ENCODE measurements at regions not wholly inside any gene's neighbourhood (a gene's known extent, or its start where the extent isn't known, plus 50 kb on each side); places are given as distances from the start of the nearest gene placed in this dataset.

GRCh38 chr15:31551323-31551722 is 224.7 kb downstream of the KLF13 start:
- H4K8ac ChIP-seq (ENCODE audit: low read depth, low read length), result no peak overlapping the region
- no peaks in the 10 kb centered on the region for H3K4me1 ChIP-seq (ENCODE audit: control insufficient read depth in 2 of 2, insufficient read depth in 1 of 2, low read depth in 1 of 2, low read length in 2 of 2)
- H3K79me1 ChIP-seq (ENCODE audit: low read depth, low read length), result no peaks in the 10 kb centered on the region
- no CpG with 5 or more reads among the region's 5 CpGs for WGBS, 2 donors (ENCODE audit: extremely low coverage in 2 of 2, insufficient read length in 2 of 2, insufficient replicate concordance in 1 of 2)
- H3K4ac ChIP-seq (ENCODE audit: low read length), result no peak overlapping the region
- H3K27me3 ChIP-seq (ENCODE audit: control insufficient read depth in 3 of 3, insufficient read depth in 3 of 3, low read depth in 1 of 3, low read length in 3 of 3), result no peaks in the 10 kb centered on the region
- no peaks in the 10 kb centered on the region for H3K36me3 ChIP-seq (replicated peaks in 1 of 2; ENCODE audit: control insufficient read depth in 2 of 2, insufficient read depth in 2 of 2, low read length in 2 of 2)
- H2AK5ac ChIP-seq (ENCODE audit: low read depth, low read length), result no peak overlapping the region
- H2BK15ac ChIP-seq (ENCODE audit: low read length), result no peak overlapping the region
- no peak overlapping the region for H3K18ac ChIP-seq (ENCODE audit: low read length)
- DNase-seq (ENCODE audit: low spot score), result no peak
- no peaks in the 10 kb centered on the region for H3K9me3 ChIP-seq (replicated peaks in 1 of 2; ENCODE audit: control insufficient read depth in 2 of 2, insufficient read depth in 1 of 2, low read depth in 1 of 2, low read length in 2 of 2)
- H3K4me2 ChIP-seq (ENCODE audit: insufficient read depth, low read length, poor library complexity, severe bottlenecking), result no peak overlapping the region
- H3K4me3 ChIP-seq (ENCODE audit: low read length in 2 of 2), result no peak overlapping the region
- no peak overlapping the region for H2AFZ ChIP-seq (ENCODE audit: low read length)
- no peak overlapping the region for H2BK5ac ChIP-seq (ENCODE audit: low read length)
- H3K14ac ChIP-seq (ENCODE audit: low read length), result no peak overlapping the region
- no peak overlapping the region for H2BK120ac ChIP-seq (ENCODE audit: low read depth, low read length)
- no peak overlapping the region for H2BK12ac ChIP-seq (ENCODE audit: low read length)
- H4K91ac ChIP-seq (ENCODE audit: low read depth, low read length, poor library complexity), result no peak overlapping the region
- no peak overlapping the region for H3K23ac ChIP-seq (ENCODE audit: low read depth, low read length, poor library complexity)
- H3K9ac ChIP-seq (ENCODE audit: low read depth, low read length, poor library complexity), result no peak overlapping the region
- H3K27ac ChIP-seq (replicated peaks; ENCODE audit: low read length), result no peak overlapping the region

GRCh38 chr15:31552482-31553099 is 226.0 kb downstream of the KLF13 start:
- no CpG with 5 or more reads among the region's 13 CpGs for WGBS, 2 donors (ENCODE audit: extremely low coverage in 2 of 2, insufficient read length in 2 of 2, insufficient replicate concordance in 1 of 2)
- H3K79me1 ChIP-seq (ENCODE audit: low read depth, low read length), result no peaks in the 10 kb centered on the region
- H3K4me3 ChIP-seq (ENCODE audit: low read length in 2 of 2), result no peak overlapping the region
- no peak overlapping the region for H3K23ac ChIP-seq (ENCODE audit: low read depth, low read length, poor library complexity)
- H2AK5ac ChIP-seq (ENCODE audit: low read depth, low read length), result no peak overlapping the region
- no peak overlapping the region for H4K91ac ChIP-seq (ENCODE audit: low read depth, low read length, poor library complexity)
- H2AFZ ChIP-seq (ENCODE audit: low read length), result no peak overlapping the region
- no peak overlapping the region for H2BK5ac ChIP-seq (ENCODE audit: low read length)
- H3K27me3 ChIP-seq (ENCODE audit: control insufficient read depth in 3 of 3, insufficient read depth in 3 of 3, low read depth in 1 of 3, low read length in 3 of 3), result no peaks in the 10 kb centered on the region
- H3K9ac ChIP-seq (ENCODE audit: low read depth, low read length, poor library complexity), result no peak overlapping the region
- no peaks in the 10 kb centered on the region for H3K36me3 ChIP-seq (replicated peaks in 1 of 2; ENCODE audit: control insufficient read depth in 2 of 2, insufficient read depth in 2 of 2, low read length in 2 of 2)
- H3K4ac ChIP-seq (ENCODE audit: low read length), result no peak overlapping the region
- H3K4me1 ChIP-seq (ENCODE audit: control insufficient read depth in 2 of 2, insufficient read depth in 1 of 2, low read depth in 1 of 2, low read length in 2 of 2), result no peaks in the 10 kb centered on the region
- no peak overlapping the region for H2BK15ac ChIP-seq (ENCODE audit: low read length)
- no peak overlapping the region for H2BK120ac ChIP-seq (ENCODE audit: low read depth, low read length)
- no peak overlapping the region for H4K8ac ChIP-seq (ENCODE audit: low read depth, low read length)
- no peaks in the 10 kb centered on the region for H3K9me3 ChIP-seq (replicated peaks in 1 of 2; ENCODE audit: control insufficient read depth in 2 of 2, insufficient read depth in 1 of 2, low read depth in 1 of 2, low read length in 2 of 2)
- H2BK12ac ChIP-seq (ENCODE audit: low read length), result no peak overlapping the region
- no peak for DNase-seq (ENCODE audit: low spot score)
- no peak overlapping the region for H3K4me2 ChIP-seq (ENCODE audit: insufficient read depth, low read length, poor library complexity, severe bottlenecking)
- H3K27ac ChIP-seq (replicated peaks; ENCODE audit: low read length), result no peak overlapping the region
- no peak overlapping the region for H3K18ac ChIP-seq (ENCODE audit: low read length)
- no peak overlapping the region for H3K14ac ChIP-seq (ENCODE audit: low read length)

GRCh38 chr15:31554261-31554660 is 227.6 kb downstream of the KLF13 start:
- H3K14ac ChIP-seq (ENCODE audit: low read length), result no peak overlapping the region
- H4K91ac ChIP-seq (ENCODE audit: low read depth, low read length, poor library complexity), result no peak overlapping the region
- no peak for DNase-seq (ENCODE audit: low spot score)
- H2BK120ac ChIP-seq (ENCODE audit: low read depth, low read length), result no peak overlapping the region
- no peak overlapping the region for H2AFZ ChIP-seq (ENCODE audit: low read length)
- no peaks in the 10 kb centered on the region for H3K36me3 ChIP-seq (replicated peaks in 1 of 2; ENCODE audit: control insufficient read depth in 2 of 2, insufficient read depth in 2 of 2, low read length in 2 of 2)
- no CpG with 5 or more reads among the region's 8 CpGs for WGBS, 2 donors (ENCODE audit: extremely low coverage in 2 of 2, insufficient read length in 2 of 2, insufficient replicate concordance in 1 of 2)
- H3K27me3 ChIP-seq (ENCODE audit: control insufficient read depth in 3 of 3, insufficient read depth in 3 of 3, low read depth in 1 of 3, low read length in 3 of 3), result no peaks in the 10 kb centered on the region
- H2BK12ac ChIP-seq (ENCODE audit: low read length), result no peak overlapping the region
- no peak overlapping the region for H3K4me3 ChIP-seq (ENCODE audit: low read length in 2 of 2)
- H3K23ac ChIP-seq (ENCODE audit: low read depth, low read length, poor library complexity), result no peak overlapping the region
- H2AK5ac ChIP-seq (ENCODE audit: low read depth, low read length), result no peak overlapping the region
- H3K18ac ChIP-seq (ENCODE audit: low read length), result no peak overlapping the region
- no peaks in the 10 kb centered on the region for H3K9me3 ChIP-seq (replicated peaks in 1 of 2; ENCODE audit: control insufficient read depth in 2 of 2, insufficient read depth in 1 of 2, low read depth in 1 of 2, low read length in 2 of 2)
- no peak overlapping the region for H2BK5ac ChIP-seq (ENCODE audit: low read length)
- H3K27ac ChIP-seq (replicated peaks; ENCODE audit: low read length), result no peak overlapping the region
- H3K4me1 ChIP-seq (ENCODE audit: control insufficient read depth in 2 of 2, insufficient read depth in 1 of 2, low read depth in 1 of 2, low read length in 2 of 2), result no peaks in the 10 kb centered on the region
- no peak overlapping the region for H3K4me2 ChIP-seq (ENCODE audit: insufficient read depth, low read length, poor library complexity, severe bottlenecking)
- H2BK15ac ChIP-seq (ENCODE audit: low read length), result no peak overlapping the region
- H4K8ac ChIP-seq (ENCODE audit: low read depth, low read length), result no peak overlapping the region
- no peak overlapping the region for H3K9ac ChIP-seq (ENCODE audit: low read depth, low read length, poor library complexity)
- H3K79me1 ChIP-seq (ENCODE audit: low read depth, low read length), result no peaks in the 10 kb centered on the region
- H3K4ac ChIP-seq (ENCODE audit: low read length), result no peak overlapping the region

- no peak overlapping the region for H3K4ac ChIP-seq (ENCODE audit: low read length)
- no peak overlapping the region for H2BK15ac ChIP-seq (ENCODE audit: low read length)
- H2BK5ac ChIP-seq (ENCODE audit: low read length), result no peak overlapping the region
- no CpG with 5 or more reads among the region's 3 CpGs for WGBS, 2 donors (ENCODE audit: extremely low coverage in 2 of 2, insufficient read length in 2 of 2, insufficient replicate concordance in 1 of 2)
- no peak overlapping the region for H2BK12ac ChIP-seq (ENCODE audit: low read length)
- H3K4me3 ChIP-seq (ENCODE audit: low read length in 2 of 2), result no peak overlapping the region
- no peak overlapping the region for H3K18ac ChIP-seq (ENCODE audit: low read length)
- no peaks in the 10 kb centered on the region for H3K36me3 ChIP-seq (replicated peaks in 1 of 2; ENCODE audit: control insufficient read depth in 2 of 2, insufficient read depth in 2 of 2, low read length in 2 of 2)
- no peak overlapping the region for H2AFZ ChIP-seq (ENCODE audit: low read length)
- DNase-seq (ENCODE audit: low spot score), result no peak
- H4K8ac ChIP-seq (ENCODE audit: low read depth, low read length), result no peak overlapping the region
- no peaks in the 10 kb centered on the region for H3K9me3 ChIP-seq (replicated peaks in 1 of 2; ENCODE audit: control insufficient read depth in 2 of 2, insufficient read depth in 1 of 2, low read depth in 1 of 2, low read length in 2 of 2)
- H3K4me2 ChIP-seq (ENCODE audit: insufficient read depth, low read length, poor library complexity, severe bottlenecking), result no peak overlapping the region
- no peaks in the 10 kb centered on the region for H3K79me1 ChIP-seq (ENCODE audit: low read depth, low read length)
- peaks cover 0 to 5% of the 10 kb centered on the region in 2 donors for H3K4me1 ChIP-seq (ENCODE audit: control insufficient read depth in 2 of 2, insufficient read depth in 1 of 2, low read depth in 1 of 2, low read length in 2 of 2)
- no peak overlapping the region for H2AK5ac ChIP-seq (ENCODE audit: low read depth, low read length)
- no peak overlapping the region for H3K23ac ChIP-seq (ENCODE audit: low read depth, low read length, poor library complexity)
- H2BK120ac ChIP-seq (ENCODE audit: low read depth, low read length), result no peak overlapping the region
- H4K91ac ChIP-seq (ENCODE audit: low read depth, low read length, poor library complexity), result no peak overlapping the region
- H3K14ac ChIP-seq (ENCODE audit: low read length), result no peak overlapping the region
- no peak overlapping the region for H3K27ac ChIP-seq (replicated peaks; ENCODE audit: low read length)
- H3K9ac ChIP-seq (ENCODE audit: low read depth, low read length, poor library complexity), result no peak overlapping the region
- no peaks in the 10 kb centered on the region for H3K27me3 ChIP-seq (ENCODE audit: control insufficient read depth in 3 of 3, insufficient read depth in 3 of 3, low read depth in 1 of 3, low read length in 3 of 3)
Observed at GRCh38 chr15:31555022-31555421, 228.4 kb downstream of the KLF13 start.
